GM06990 (cell line): ENCODE measurements at regions not wholly inside any gene's neighbourhood (a gene's known extent, or its start where the extent isn't known, plus 50 kb on each side); places are given as distances from the start of the nearest gene placed in this dataset.

Experiments used
- DNase-seq: peaks from one replicate; pipeline ENCODE4 v3.0.0-alpha.2; 2011; ENCODE audit not compliant: insufficient read length; ENCODE audit errors: extremely low read depth
- H3K27me3 ChIP-seq: replicated peaks from 2 replicates; pipeline ENCODE4 v1.6.0; 2011; ENCODE audit warnings: low read length; ENCODE audit not compliant: control insufficient read depth, insufficient read depth
- H3K36me3 ChIP-seq: 2 replicates; pipeline ENCODE4 v1.5.1; 2011; ENCODE audit warnings: low read length; ENCODE audit not compliant: control insufficient read depth, insufficient read depth
- H3K4me3 ChIP-seq: replicated peaks from 2 replicates; pipeline ENCODE4 v1.5.1; 2011; ENCODE audit warnings: low read depth, mild to moderate bottlenecking, control low read depth, low read length
- CTCF ChIP-seq: IDR thresholded peaks from 2 replicates; pipeline ENCODE4 v1.5.1; 2011; ENCODE audit warnings: low read length, control low read depth, mild to moderate bottlenecking, inconsistent platforms; ENCODE audit not compliant: insufficient read depth, poor library complexity, severe bottlenecking

GRCh38 chr9:105858877-105859276, 164.5 kb downstream of the TMEM38B start:
- H3K4me3 ChIP-seq: no peak overlapping the region
- TF ChIP-seq CTCF: no peak
- H3K36me3 ChIP-seq: no peaks in the 10 kb centered on the region

GRCh38 chr9:105859428-105860091, 165.2 kb downstream of the TMEM38B start:
- Histone ChIP-seq H3K4me3 (no peak overlapping the region), H3K36me3 (no peaks in the 10 kb centered on the region), H3K27me3 (no peaks in the 10 kb centered on the region)
- TF ChIP-seq CTCF: no peak
- DNase-seq: no peak

More at GRCh38 chr9:105858877-105859276, 164.5 kb downstream of the TMEM38B start:
- no peak for DNase-seq
- no peaks in the 10 kb centered on the region for H3K27me3 ChIP-seq

- H3K4me3 ChIP-seq: no peak overlapping the region
- no peak for DNase-seq
- H3K36me3 ChIP-seq: no peaks in the 10 kb centered on the region
- no peaks in the 10 kb centered on the region for H3K27me3 ChIP-seq
- TF ChIP-seq CTCF: no peak
Observed at GRCh38 chr9:105860516-105860915, 166.2 kb downstream of the TMEM38B start.

GRCh38 chr9:105861972-105862371, 167.6 kb downstream of the TMEM38B start:
- no peak for DNase-seq
- H3K4me3 ChIP-seq: no peak overlapping the region
- no peak for TF ChIP-seq CTCF
- H3K27me3 ChIP-seq: no peaks in the 10 kb centered on the region
- no peaks in the 10 kb centered on the region for H3K36me3 ChIP-seq

- no peak for TF ChIP-seq CTCF
- H3K27me3 ChIP-seq: no peaks in the 10 kb centered on the region
- H3K36me3 ChIP-seq: no peaks in the 10 kb centered on the region
- H3K4me3 ChIP-seq: no peak overlapping the region
- no peak for DNase-seq
Observed at GRCh38 chr9:105864248-105864898, 170.0 kb downstream of the TMEM38B start.
